ENCODE measurements at regions not wholly inside any gene's neighbourhood (a gene's known extent, or its start where the extent isn't known, plus 50 kb on each side); places are given as distances from the start of the nearest gene placed in this dataset.

- TF ChIP-seq ZBTB40 (IDR thresholded peaks at IDR 0.05) (no peak), ZBTB40 (CRISPR knock-in tag; IDR thresholded peaks at IDR 0.05) (no peak), GTF2F1 (IDR thresholded peaks at IDR 0.05; ENCODE audit: low read depth, low read length) (no peak), SRSF3 (IDR thresholded peaks at IDR 0.05; ENCODE audit: insufficient read depth, low read length) (no peak), JUND (IDR thresholded peaks at IDR 0.05; ENCODE audit: borderline replicate concordance, low read depth, low read length) (no peak), JUND (tag; IDR thresholded peaks at IDR 0.05; ENCODE audit: borderline replicate concordance, low read depth, low read length) (no peak)
Observed at GRCh38 chr9:28320616-28321015, 747.3 kb upstream of the C9orf72 start (continued).

All from K562 (cell line).